Embryonic facial prominence (tissue), 1 donor: ENCODE measurements at regions not wholly inside any gene's neighbourhood (a gene's known extent, or its start where the extent isn't known, plus 50 kb on each side); places are given as distances from the start of the nearest gene placed in this dataset.

Experiments used
- DNase-seq: peaks from one replicate; pipeline ENCODE4 v3.0.0-alpha.2; 2016; ENCODE audit errors: extremely low spot score

DNA sequence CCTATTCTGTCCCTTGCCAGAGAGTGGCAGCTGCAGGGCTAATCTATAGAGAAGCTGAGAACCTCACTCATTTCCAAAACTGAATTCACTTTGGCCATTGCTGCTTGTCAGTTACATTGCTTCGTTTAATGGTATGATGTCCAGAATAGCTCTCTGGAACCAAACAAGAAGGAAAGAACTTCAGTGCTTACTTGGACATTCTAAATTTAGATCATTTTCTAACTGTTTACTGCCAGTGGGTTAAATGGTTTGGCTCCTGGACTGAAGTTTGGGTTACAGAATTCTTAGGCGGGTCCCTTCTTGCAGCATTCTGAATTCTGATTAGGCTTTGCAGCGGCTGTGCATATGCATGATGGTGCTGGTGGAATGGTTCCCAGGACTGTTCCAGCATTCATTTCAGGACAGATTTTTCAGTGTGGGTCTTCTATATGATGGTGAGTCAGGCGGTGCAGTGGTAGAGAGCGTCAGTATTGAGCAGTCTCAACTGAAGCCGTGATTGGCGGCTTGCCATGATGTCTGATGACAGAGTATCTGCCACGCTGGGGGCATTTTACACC is 148.7 kb downstream of the DYRK2 start:
- no peak for DNase-seq

GRCh38 chr12:67797753-67798152 is 149.2 kb downstream of the DYRK2 start:
- no peak for DNase-seq

- DNase-seq = no peak
Measured at GRCh38 chr12:67798768-67799167, 150.2 kb downstream of the DYRK2 start.

DNA sequence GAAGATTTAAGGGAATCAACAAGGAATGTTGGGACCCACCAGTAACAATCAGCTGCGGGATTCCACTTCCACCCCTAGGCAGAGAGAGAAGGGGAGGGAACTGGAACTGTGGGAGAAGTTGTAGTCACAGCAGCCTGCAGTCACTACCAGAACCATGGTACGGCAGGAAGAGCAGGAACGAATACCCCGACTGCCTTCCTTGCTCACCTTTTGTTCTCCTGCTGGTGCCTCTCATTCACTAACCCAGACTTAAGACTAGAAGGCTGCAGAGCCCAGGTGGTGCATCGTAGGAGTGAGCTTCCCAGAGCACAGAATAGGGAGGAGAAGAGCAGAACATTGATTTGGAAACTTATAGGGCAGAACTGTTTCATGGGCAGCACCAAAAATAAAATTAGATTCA is 154.2 kb downstream of the DYRK2 start:
- no peak for DNase-seq

- DNase-seq = no peak
Measured at GRCh38 chr12:67803278-67803993, 154.9 kb downstream of the DYRK2 start.

DNA sequence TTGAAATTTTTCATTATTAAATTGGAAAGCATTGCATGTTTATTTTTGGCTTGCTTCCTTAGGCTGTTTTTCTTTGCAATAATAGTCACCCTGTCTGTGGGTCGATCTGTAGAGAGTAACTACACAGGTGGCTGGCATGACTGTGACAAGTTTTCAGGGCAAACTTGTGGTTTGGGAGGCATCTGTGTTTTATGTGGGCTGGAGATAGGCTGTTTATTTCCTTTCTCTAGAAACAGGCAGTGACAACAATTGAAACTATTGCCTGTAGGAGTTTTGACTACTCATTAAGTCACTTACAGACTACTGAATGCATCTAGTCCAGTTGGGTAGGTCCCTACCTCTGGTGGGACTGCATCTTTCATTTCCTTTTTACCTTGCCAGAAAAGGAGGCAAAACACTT is 155.6 kb downstream of the DYRK2 start:
- no peak for DNase-seq

DNA sequence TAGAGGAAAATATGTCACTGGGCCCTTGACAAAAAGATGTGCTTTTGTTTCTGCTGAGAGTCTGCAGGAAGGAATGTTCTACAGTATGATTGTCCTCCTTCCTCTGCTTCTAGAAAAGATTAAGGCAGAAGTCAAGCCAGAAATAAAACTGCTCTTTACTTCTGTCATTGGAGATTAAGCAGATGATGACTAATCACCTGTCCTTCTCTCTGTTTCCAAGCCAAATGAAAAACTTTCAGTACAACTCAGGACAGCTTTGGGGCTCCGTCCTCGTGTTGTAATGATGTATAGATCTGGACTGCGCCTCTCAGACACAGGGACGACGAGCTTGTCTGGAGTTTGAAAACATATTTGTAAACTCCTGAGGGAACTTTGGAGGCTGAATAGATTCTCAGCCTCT is 159.3 kb downstream of the DYRK2 start:
- no peak for DNase-seq

DNA sequence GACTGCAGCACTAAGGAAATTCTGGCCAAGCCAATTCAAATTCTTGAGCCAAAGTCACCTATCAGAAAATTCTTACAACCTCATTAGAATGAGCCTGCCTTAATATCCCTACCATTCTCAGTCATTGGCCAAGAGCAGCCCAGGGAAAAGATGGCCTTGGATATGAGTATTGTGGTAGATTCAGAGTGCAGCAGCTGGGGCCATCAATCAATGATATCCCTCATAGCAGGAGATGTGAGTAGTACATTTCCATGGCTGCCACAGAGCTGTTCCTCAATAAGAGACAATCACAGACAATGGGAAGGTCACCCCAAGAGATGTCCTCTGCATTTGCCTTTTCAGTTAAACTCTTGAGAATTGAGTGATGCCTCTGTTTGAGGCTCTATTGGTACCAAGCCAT is 161.6 kb downstream of the DYRK2 start:
- no peak for DNase-seq

GRCh38 chr12:67811437-67812361 is 163.2 kb downstream of the DYRK2 start:
- no peak for DNase-seq

DNA sequence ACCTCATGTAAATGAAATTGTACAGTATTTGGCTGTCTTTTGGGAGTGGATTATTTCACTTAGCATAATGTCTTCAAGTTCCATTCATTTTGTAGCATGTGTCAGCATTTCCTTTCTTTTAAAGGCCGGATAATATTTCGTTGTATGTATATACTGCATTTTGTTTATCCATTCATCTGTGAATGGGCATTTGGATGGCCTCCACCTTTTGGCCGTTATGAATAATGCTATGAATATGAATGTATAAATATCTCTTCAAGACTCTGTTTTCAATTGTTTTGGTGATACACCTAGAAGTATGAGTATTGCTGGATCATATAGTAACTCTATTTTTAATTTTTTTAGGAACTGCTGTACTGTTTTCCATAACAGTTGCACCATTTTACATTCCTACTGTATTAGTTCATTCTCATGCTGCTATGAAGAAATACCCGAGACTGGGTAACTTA is 164.9 kb downstream of the DYRK2 start:
- no peak for DNase-seq

DNA sequence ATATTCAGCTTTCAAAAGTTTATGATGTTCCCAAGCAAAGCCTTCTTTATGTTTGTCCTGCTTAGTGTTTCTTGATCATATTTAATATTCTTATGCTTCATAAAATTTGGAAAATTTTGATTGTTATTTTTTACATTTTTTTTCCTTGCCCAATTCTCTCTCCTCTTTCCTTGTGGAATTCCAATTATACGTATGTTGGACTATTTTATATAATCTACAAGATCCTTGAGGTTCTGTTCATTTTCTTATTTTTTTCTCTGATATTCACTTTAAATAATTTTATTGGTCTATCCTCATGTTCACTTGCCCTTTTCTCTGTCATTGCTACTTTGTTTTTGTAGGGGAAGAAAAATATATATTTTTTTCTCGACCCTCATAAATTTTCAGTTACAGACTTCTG is 167.7 kb downstream of the DYRK2 start:
- no peak for DNase-seq

DNA sequence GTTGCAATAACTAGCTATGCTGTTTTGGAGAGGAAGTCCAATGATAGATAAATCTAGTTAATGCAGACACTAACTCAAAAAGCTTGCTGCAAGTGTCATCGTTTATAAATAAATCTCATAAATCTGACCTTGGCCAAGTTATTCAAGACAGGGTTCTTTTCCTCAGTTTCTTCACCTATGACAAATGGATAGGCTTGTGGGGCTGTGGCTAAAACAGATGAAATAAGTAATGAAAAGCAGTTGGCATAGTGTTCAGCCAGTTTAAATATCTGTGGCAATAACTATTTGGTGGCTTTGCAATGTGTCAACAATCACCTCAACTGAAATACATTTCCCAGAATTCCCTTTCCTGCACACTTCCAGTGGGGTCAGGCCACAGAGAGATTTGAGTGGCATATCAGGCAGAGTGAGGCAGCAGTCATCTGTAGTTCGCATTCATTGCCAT is 169.9 kb downstream of the DYRK2 start:
- no peak for DNase-seq

DNA sequence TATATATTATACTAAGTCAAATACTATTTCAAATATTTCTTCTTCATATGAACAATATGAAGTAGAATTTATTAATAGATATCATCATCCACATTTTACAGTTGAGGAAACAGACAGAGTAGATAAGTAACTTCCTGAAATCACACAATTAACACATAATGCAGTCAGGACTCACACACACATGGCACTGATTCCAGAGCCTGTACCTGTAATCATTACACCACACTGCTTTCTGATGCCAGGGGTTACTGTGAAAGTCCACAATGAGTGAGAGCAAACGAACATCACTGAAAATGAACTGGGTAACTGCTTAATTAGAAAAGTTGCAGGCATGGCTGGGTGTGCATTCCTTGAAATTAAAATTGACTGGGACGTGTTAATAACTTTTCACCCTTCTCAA is 169.3 kb upstream of the IFNG-AS1 start:
- DNase-seq = no peak

DNA sequence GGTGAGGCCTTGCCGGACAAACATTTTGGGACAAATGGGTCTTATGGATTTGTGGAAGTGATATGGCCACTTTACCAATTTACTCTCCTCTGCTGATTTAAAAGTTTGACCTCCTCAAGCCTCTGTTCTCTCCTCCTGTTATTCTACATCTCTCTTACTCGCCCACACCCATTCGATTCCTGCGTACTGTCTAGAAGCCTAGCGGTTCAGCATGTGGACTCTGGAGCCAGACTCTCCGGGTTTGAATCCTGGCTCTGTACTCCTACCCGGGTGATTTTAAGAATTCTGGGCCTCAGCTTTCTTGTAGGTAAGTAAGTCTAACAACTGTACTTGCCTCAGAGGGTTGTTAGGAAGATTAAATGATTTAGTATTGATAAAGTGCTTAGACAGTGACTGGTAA is 168.6 kb upstream of the IFNG-AS1 start:
- no peak for DNase-seq

- no peak for DNase-seq
Measured at GRCh38 chr12:67822826-67823225, 166.4 kb upstream of the IFNG-AS1 start.

DNA sequence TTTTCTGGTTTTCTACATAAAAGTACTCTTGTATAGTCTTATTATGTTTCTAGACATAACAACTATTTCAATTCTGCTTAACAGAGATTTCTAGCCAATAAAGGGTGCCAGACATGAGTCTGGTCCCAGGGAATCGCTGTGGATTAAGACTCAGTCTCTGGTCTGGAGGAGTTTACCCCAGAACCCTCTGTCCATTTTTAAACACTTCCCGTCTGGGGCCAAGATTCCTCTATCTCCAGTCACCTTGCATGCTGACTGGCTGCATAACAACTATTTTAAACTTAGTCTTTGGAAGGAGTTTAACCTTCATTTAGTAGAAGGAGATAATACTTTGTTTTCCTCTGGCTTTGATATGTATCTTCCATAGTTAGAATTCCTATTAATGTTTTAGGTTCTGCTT is 163.1 kb upstream of the IFNG-AS1 start:
- DNase-seq = no peak

- no peak for DNase-seq
Measured at GRCh38 chr12:67826946-67827720, 162.1 kb upstream of the IFNG-AS1 start.

DNA sequence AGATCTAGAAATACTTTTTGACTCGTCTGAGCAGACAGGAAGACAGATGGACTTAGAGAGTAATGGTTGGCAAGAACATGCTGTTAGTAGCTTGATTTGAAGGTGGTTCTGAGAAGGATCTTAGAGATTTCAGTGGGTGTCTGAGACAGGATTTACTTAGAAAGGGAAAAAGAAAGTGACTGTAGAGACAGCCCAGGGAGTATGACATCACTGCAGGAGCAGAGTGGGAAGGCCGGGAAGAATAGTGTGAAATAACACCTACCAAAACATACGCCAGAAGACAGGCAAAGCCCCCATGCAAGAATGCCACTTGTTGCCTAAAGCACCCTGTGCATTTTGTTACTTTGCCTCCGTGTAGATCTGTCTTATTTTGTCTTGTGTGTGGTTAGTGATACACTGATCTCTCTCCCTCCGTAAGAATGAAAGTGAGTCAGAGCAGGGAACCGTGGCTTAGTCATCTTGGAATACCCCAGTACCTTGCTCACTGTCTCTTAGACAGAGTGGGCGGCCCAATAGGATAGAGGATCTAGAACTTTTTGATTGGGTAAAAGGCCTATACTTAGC is 161.3 kb upstream of the IFNG-AS1 start:
- DNase-seq = no peak

DNA sequence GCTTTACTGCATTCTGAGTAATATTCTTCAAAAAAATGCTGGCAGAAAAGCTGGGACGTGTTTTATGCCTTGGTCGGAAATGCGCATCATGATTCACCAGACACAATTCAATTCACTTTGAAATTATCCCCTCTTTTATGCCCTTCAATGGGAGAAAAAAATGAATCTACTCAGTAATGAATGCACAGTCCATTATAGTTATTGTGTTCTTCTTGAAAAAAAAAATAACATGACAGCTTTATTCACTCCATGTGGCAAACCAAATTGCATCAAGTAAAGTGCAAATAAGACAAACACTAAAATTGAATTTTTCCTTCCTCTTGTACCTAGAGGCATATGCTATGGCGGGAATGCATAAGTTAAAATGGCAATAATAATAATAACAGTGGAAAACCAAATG is 159.4 kb upstream of the IFNG-AS1 start:
- no peak for DNase-seq

DNA sequence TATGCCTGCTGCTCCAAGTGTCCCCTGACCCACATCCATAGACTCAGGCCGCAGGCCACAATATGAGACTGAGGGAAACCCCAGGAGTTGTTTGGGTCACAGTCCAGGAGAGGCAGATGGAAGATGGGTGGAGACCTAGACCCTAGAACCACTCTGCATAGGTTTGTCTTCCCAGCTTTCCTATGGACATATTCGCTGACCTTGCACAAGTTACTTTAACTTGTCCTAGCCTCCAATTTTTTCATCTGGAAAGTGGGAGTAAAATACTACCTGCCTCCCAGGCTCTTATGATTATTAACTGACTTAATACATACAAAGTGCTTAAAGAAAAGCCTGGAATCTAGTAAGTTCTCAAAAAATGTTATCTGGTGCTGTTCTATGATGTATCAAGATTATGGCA is 157.1 kb upstream of the IFNG-AS1 start:
- DNase-seq = no peak

- DNase-seq = no peak
Measured at GRCh38 chr12:67833602-67834001, 155.6 kb upstream of the IFNG-AS1 start.

DNA sequence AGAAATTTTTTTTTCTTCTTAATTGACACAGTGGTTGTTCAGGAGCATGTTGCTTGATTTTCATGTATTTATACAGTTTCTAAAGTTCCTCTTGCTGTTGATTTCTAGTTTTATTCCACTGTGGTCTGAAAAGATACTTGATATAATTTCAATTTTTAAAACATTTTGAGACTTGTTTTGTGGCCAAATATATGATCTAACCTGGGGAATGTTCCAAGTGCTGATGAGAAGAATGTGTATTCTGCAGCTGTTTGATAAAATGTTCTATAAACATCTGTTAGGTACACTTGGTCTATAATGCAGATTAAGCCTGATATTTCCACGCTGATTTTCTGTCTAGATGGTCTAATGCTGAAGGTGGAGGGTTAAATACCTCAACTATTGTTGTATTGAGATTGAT is 151.4 kb upstream of the IFNG-AS1 start:
- no peak for DNase-seq
